Mammary epithelial cell (primary cell): ENCODE measurements at regions not wholly inside any gene's neighbourhood (a gene's known extent, or its start where the extent isn't known, plus 50 kb on each side); places are given as distances from the start of the nearest gene placed in this dataset.

Source experiments
- EZH2 ChIP-seq: IDR thresholded peaks from 2 replicates; pipeline ENCODE4 v1.6.1; 2012; ENCODE audit warnings: low read length, inconsistent platforms, borderline replicate concordance
- TF ChIP-seq, protein P1 (sequence below), 2 donors: IDR thresholded peaks in 1 of 2; conservative IDR thresholded peaks in 1 of 2; 2 replicates each; pipeline ENCODE4 v1.5.1; 2011 to 2012; ENCODE audit warnings: inconsistent platforms in 2 of 2, low read length in 2 of 2, mild to moderate bottlenecking in 2 of 2, control low read depth in 1 of 2, low read depth in 1 of 2; ENCODE audit not compliant: insufficient read depth in 1 of 2; ENCODE audit errors: extremely low read depth in 1 of 2

DNA sequence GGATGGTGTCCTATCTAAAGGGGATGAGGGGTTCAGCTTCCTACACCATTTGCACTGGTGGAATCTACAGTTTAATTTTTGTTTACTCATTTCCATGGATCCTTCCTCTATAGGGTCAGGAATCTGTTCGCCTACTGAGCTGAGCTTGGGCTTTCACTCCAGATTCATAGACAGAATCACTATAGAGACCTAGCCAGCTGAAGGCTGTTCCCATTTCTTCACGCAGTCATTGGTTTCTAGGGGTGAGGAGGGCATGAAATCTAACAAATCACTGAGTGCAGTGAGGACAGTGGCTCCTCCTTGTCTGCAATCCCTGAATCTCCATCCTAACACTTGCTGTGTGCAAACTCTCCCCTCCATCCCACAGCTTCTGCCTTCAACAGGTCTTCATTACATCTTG, 578.5 kb downstream of the TSN start:
- TF ChIP-seq, protein P1, sequence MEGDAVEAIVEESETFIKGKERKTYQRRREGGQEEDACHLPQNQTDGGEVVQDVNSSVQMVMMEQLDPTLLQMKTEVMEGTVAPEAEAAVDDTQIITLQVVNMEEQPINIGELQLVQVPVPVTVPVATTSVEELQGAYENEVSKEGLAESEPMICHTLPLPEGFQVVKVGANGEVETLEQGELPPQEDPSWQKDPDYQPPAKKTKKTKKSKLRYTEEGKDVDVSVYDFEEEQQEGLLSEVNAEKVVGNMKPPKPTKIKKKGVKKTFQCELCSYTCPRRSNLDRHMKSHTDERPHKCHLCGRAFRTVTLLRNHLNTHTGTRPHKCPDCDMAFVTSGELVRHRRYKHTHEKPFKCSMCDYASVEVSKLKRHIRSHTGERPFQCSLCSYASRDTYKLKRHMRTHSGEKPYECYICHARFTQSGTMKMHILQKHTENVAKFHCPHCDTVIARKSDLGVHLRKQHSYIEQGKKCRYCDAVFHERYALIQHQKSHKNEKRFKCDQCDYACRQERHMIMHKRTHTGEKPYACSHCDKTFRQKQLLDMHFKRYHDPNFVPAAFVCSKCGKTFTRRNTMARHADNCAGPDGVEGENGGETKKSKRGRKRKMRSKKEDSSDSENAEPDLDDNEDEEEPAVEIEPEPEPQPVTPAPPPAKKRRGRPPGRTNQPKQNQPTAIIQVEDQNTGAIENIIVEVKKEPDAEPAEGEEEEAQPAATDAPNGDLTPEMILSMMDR (conservative IDR thresholded peaks at IDR 0.05 in 1 of 2, IDR thresholded peaks at IDR 0.05 in 1 of 2; ENCODE audit: extremely low read depth in 1 of 2, insufficient read depth in 1 of 2, low read depth in 1 of 2, low read length in 2 of 2), result no peak
- TF ChIP-seq EZH2, result no peak
